HEK293 (cell line): ENCODE measurements at regions not wholly inside any gene's neighbourhood (a gene's known extent, or its start where the extent isn't known, plus 50 kb on each side); places are given as distances from the start of the nearest gene placed in this dataset.

Experiments used
- CTCF ChIA-PET: fragments of 350-600 bp; formaldehyde crosslinking; extraction: SDS; loops from one replicate; lab custom pipeline; 2021; ENCODE audit warnings: antibody characterized with exemption; lab: Yijun Ruan, JAX
- POLR2A ChIA-PET: fragments of 300-600 bp; formaldehyde crosslinking; extraction: SDS; loops from one replicate; lab custom pipeline; 2020; ENCODE audit warnings: antibody characterized with exemption, inconsistent platforms; lab: Yijun Ruan, JAX
- H3K27ac ChIP-seq: fragments of 200-500 bp; sonication (Bioruptor generic); 2 replicates; pipeline ENCODE4 v1.5.1; 2014; ENCODE audit warnings: low read depth, low read length, control low read depth, inconsistent platforms; ENCODE audit errors: extremely low read depth
- H3K36me3 ChIP-seq, 2 experiments: fragments of 200-500 bp in 1 of 2; sonication (Bioruptor generic) in 1 of 2; 1 replicate in 1 of 2; 2 replicates in 1 of 2; pipeline ENCODE4 v1.5.1; 2014 to 2017; ENCODE audit warnings: inconsistent platforms in 2 of 2, low read length in 2 of 2; ENCODE audit not compliant: control insufficient read depth in 2 of 2, insufficient read depth in 1 of 2
- H3K4me1 ChIP-seq: fragments of 200-500 bp; sonication (Bioruptor generic); 2 replicates; pipeline ENCODE4 v1.5.1; 2014; ENCODE audit warnings: mild to moderate bottlenecking, low read length, inconsistent platforms; ENCODE audit not compliant: control insufficient read depth, insufficient read depth
- H3K4me3 ChIP-seq: 2 replicates; pipeline ENCODE4 v1.5.1; 2011; ENCODE audit warnings: low read depth, mild to moderate bottlenecking, control low read depth, low read length, moderate library complexity
- H3K9me3 ChIP-seq: fragments of 200-500 bp; sonication (Bioruptor generic); 2 replicates; pipeline ENCODE4 v1.5.1; 2014; ENCODE audit warnings: low read depth, low read length, inconsistent platforms; ENCODE audit not compliant: control insufficient read depth, insufficient read depth
- GLIS1 ChIP-seq: fragments of 450-650 bp; formaldehyde crosslinking; IDR thresholded peaks from 2 replicates; pipeline ENCODE4 v1.5.1; 2016; ENCODE audit warnings: missing biosample characterization, missing genetic modification characterization
- IKZF3 ChIP-seq: fragments of 450-650 bp; IDR thresholded peaks from 2 replicates; pipeline ENCODE4 v1.5.0; 2018; ENCODE audit warnings: missing biosample characterization, mild to moderate bottlenecking, missing genetic modification characterization, moderate library complexity
- KLF1 ChIP-seq: fragments of 450-650 bp; formaldehyde crosslinking; IDR thresholded peaks from 2 replicates; pipeline ENCODE4 v1.5.1; 2016; ENCODE audit warnings: missing biosample characterization, missing genetic modification characterization
- TCF7L2 ChIP-seq: IDR thresholded peaks from 2 replicates; pipeline ENCODE4 v1.6.1; 2011; ENCODE audit warnings: low read depth, mild to moderate bottlenecking, inconsistent platforms, low read length, moderate library complexity, borderline replicate concordance
- TRIM28 ChIP-seq: IDR thresholded peaks from 2 replicates; pipeline ENCODE4 v1.6.1; 2011; ENCODE audit warnings: low read length, control low read depth, borderline replicate concordance
- WT1 ChIP-seq: fragments of 450-650 bp; formaldehyde crosslinking; IDR thresholded peaks from 2 replicates; pipeline ENCODE4 v1.5.1; 2016; ENCODE audit warnings: missing biosample characterization, missing genetic modification characterization
- ZFP41 ChIP-seq: fragments of 450-650 bp; formaldehyde crosslinking; IDR thresholded peaks from 2 replicates; pipeline ENCODE4 v1.5.1; 2016; ENCODE audit warnings: missing biosample characterization, missing genetic modification characterization, borderline replicate concordance
- ZNF10 ChIP-seq: fragments of 450-650 bp; formaldehyde crosslinking; IDR thresholded peaks from 2 replicates; pipeline ENCODE4 v1.5.1; 2017; ENCODE audit warnings: missing biosample characterization, missing genetic modification characterization
- ZNF112 ChIP-seq: fragments of 450-650 bp; formaldehyde crosslinking; IDR thresholded peaks from 2 replicates; pipeline ENCODE4 v1.5.0; 2017; ENCODE audit warnings: missing biosample characterization, missing genetic modification characterization
- ZNF121 ChIP-seq: fragments of 450-650 bp; formaldehyde crosslinking; IDR thresholded peaks from 2 replicates; pipeline ENCODE4 v1.5.1; 2016; ENCODE audit warnings: missing biosample characterization, missing genetic modification characterization
- ZNF175 ChIP-seq: fragments of 450-650 bp; formaldehyde crosslinking; IDR thresholded peaks from 2 replicates; pipeline ENCODE4 v1.5.1; 2016; ENCODE audit warnings: missing biosample characterization, missing genetic modification characterization
- ZNF221 ChIP-seq: fragments of 450-650 bp; formaldehyde crosslinking; IDR thresholded peaks from 2 replicates; pipeline ENCODE4 v1.5.1; 2017; ENCODE audit warnings: missing biosample characterization, missing genetic modification characterization, borderline replicate concordance
- ZNF324 ChIP-seq: fragments of 450-650 bp; formaldehyde crosslinking; IDR thresholded peaks from 2 replicates; pipeline ENCODE4 v1.5.1; 2016; ENCODE audit warnings: missing biosample characterization, missing genetic modification characterization
- ZNF341 ChIP-seq: fragments of 450-650 bp; formaldehyde crosslinking; IDR thresholded peaks from 2 replicates; pipeline ENCODE4; 2016; ENCODE audit warnings: low read depth, missing biosample characterization, missing genetic modification characterization
- ZNF398 ChIP-seq: fragments of 450-650 bp; formaldehyde crosslinking; IDR thresholded peaks from 2 replicates; pipeline ENCODE4 v1.5.1; 2017; ENCODE audit warnings: missing biosample characterization, missing genetic modification characterization
- ZNF473 ChIP-seq: fragments of 450-650 bp; formaldehyde crosslinking; IDR thresholded peaks from 2 replicates; pipeline ENCODE4 v1.5.1; 2017; ENCODE audit warnings: missing biosample characterization, missing genetic modification characterization
- ZNF521 ChIP-seq: fragments of 450-650 bp; formaldehyde crosslinking; IDR thresholded peaks from 2 replicates; pipeline ENCODE4 v1.5.1; 2017; ENCODE audit warnings: missing biosample characterization, mild to moderate bottlenecking, missing genetic modification characterization
- ZNF560 ChIP-seq: fragments of 450-650 bp; formaldehyde crosslinking; IDR thresholded peaks from 2 replicates; pipeline ENCODE4 v1.5.1; 2017; ENCODE audit warnings: missing biosample characterization, missing genetic modification characterization, borderline replicate concordance
- ZNF600 ChIP-seq: fragments of 450-650 bp; formaldehyde crosslinking; IDR thresholded peaks from 2 replicates; pipeline ENCODE4 v1.5.1; 2016; ENCODE audit warnings: missing biosample characterization, missing genetic modification characterization
- ZNF621 ChIP-seq: fragments of 450-650 bp; formaldehyde crosslinking; IDR thresholded peaks from 2 replicates; pipeline ENCODE4 v1.5.1; 2017; ENCODE audit warnings: missing biosample characterization, missing genetic modification characterization
- ZNF658 ChIP-seq: fragments of 450-650 bp; formaldehyde crosslinking; IDR thresholded peaks from 2 replicates; pipeline ENCODE4; 2016; ENCODE audit warnings: missing biosample characterization, missing genetic modification characterization
- ZNF76 ChIP-seq: fragments of 450-650 bp; formaldehyde crosslinking; IDR thresholded peaks from 2 replicates; pipeline ENCODE4; 2016; ENCODE audit warnings: low read depth, missing biosample characterization, missing genetic modification characterization, borderline replicate concordance
- ZSCAN4 ChIP-seq: fragments of 450-650 bp; formaldehyde crosslinking; IDR thresholded peaks from 2 replicates; pipeline ENCODE4 v1.5.1; 2017; ENCODE audit warnings: missing biosample characterization, missing genetic modification characterization
- ZXDB ChIP-seq: fragments of 450-650 bp; formaldehyde crosslinking; IDR thresholded peaks from 2 replicates; pipeline ENCODE4 v1.5.1; 2016; ENCODE audit warnings: missing biosample characterization, missing genetic modification characterization
- TF ChIP-seq, protein P1 (sequence below): IDR thresholded peaks from 2 replicates; pipeline ENCODE4 v1.6.1; 2011; ENCODE audit warnings: mild to moderate bottlenecking, low read depth, low read length, borderline replicate concordance
- TF ChIP-seq, protein P2 (sequence below): fragments of 450-650 bp; formaldehyde crosslinking; IDR thresholded peaks from 2 replicates; pipeline ENCODE4 v1.5.1; 2017; ENCODE audit warnings: missing biosample characterization, missing genetic modification characterization
- TF ChIP-seq, protein P3 (sequence below): fragments of 450-650 bp; formaldehyde crosslinking; IDR thresholded peaks from 2 replicates; pipeline ENCODE4 v1.5.1; 2016; ENCODE audit warnings: missing biosample characterization, missing genetic modification characterization

- no peak for TF ChIP-seq IKZF3 (tag by site-specific recombination)
- TF ChIP-seq ZNF621 (tag by site-specific recombination): no peak
- TF ChIP-seq, protein P1, sequence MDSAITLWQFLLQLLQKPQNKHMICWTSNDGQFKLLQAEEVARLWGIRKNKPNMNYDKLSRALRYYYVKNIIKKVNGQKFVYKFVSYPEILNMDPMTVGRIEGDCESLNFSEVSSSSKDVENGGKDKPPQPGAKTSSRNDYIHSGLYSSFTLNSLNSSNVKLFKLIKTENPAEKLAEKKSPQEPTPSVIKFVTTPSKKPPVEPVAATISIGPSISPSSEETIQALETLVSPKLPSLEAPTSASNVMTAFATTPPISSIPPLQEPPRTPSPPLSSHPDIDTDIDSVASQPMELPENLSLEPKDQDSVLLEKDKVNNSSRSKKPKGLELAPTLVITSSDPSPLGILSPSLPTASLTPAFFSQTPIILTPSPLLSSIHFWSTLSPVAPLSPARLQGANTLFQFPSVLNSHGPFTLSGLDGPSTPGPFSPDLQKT: no peak
- TF ChIP-seq ZNF324 (tag by site-specific recombination): no peak
- no peak for TF ChIP-seq ZNF560 (tag by site-specific recombination)
- no peak for TF ChIP-seq WT1 (tag by site-specific recombination)
- TF ChIP-seq ZNF658 (tag by site-specific recombination): no peak
- TF ChIP-seq ZNF121 (tag by site-specific recombination): no peak
- TF ChIP-seq ZSCAN4 (tag by site-specific recombination): no peak
- TF ChIP-seq ZNF398 (tag by site-specific recombination): no peak
- no peak for TF ChIP-seq TRIM28
- TF ChIP-seq ZNF175 (tag by site-specific recombination): no peak
- TF ChIP-seq ZFP41: no peak
- no peak for TF ChIP-seq ZNF341 (tag by site-specific recombination)
- no peak for TF ChIP-seq ZNF112 (tag by site-specific recombination)
- POLR2A ChIA-PET: interaction anchor here (0.6 kb wide), 1 partner anchor 53 kb away, joined by 3 read pairs; no protein-coding TSS in a partner anchor
- peaks cover 16% of the 10 kb centered on the region for H3K4me1 ChIP-seq
- no peak overlapping the region for H3K4me3 ChIP-seq
- H3K27ac ChIP-seq: no peak overlapping the region
- H3K36me3 ChIP-seq: no peaks in the 10 kb centered on the region
- no peaks in the 10 kb centered on the region for H3K9me3 ChIP-seq
- CTCF ChIA-PET: interaction anchor here (0.6 to 1.1 kb wide), 3 partner anchors 100 to 514 kb away, joined by 3 to 4 read pairs (median 4); partner anchors contain the start of gene NIPAL4
Measured at GRCh38 chr5:157920828-157921170, 61.9 kb upstream of the CLINT1 start.

GRCh38 chr5:157918811-157919742, 60.1 kb upstream of the CLINT1 start:
- Histone ChIP-seq H3K9me3 (no peaks in the 10 kb centered on the region), H3K36me3 (no peaks in the 10 kb centered on the region), H3K27ac (no peak overlapping the region), H3K4me3 (no peak overlapping the region), H3K4me1 (peaks cover 16% of the 10 kb centered on the region)
- ChIA-PET POLR2A (no interaction called here), CTCF (interaction anchor here (0.6 to 1.4 kb wide), 9 partner anchors 16 to 1082 kb away, joined by 3 to 6 read pairs (median 3); no protein-coding TSS in a partner anchor)
- TF ChIP-seq ZNF521 (no peak), ZNF600 (tag by site-specific recombination) (no peak), ZXDB (tag by site-specific recombination) (no peak), KLF1 (tag by site-specific recombination) (peak; percentile 53; the same call in 1 of the 2 replicates), ZNF10 (tag by site-specific recombination) (peak; percentile 83), ZNF76 (tag by site-specific recombination) (no peak), GLIS1 (0 out of 2 replicates have a peak, but pooled peaks have one; percentile 32), TCF7L2 (no peak), ZNF221 (tag by site-specific recombination) (no peak), ZNF473 (tag by site-specific recombination) (no peak), ZSCAN4 (tag by site-specific recombination) (no peak)
- TF ChIP-seq, protein P2, sequence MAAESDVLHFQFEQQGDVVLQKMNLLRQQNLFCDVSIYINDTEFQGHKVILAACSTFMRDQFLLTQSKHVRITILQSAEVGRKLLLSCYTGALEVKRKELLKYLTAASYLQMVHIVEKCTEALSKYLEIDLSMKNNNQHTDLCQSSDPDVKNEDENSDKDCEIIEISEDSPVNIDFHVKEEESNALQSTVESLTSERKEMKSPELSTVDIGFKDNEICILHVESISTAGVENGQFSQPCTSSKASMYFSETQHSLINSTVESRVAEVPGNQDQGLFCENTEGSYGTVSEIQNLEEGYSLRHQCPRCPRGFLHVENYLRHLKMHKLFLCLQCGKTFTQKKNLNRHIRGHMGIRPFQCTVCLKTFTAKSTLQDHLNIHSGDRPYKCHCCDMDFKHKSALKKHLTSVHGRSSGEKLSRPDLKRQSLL (tag by site-specific recombination): no peak
- TF ChIP-seq, protein P3, sequence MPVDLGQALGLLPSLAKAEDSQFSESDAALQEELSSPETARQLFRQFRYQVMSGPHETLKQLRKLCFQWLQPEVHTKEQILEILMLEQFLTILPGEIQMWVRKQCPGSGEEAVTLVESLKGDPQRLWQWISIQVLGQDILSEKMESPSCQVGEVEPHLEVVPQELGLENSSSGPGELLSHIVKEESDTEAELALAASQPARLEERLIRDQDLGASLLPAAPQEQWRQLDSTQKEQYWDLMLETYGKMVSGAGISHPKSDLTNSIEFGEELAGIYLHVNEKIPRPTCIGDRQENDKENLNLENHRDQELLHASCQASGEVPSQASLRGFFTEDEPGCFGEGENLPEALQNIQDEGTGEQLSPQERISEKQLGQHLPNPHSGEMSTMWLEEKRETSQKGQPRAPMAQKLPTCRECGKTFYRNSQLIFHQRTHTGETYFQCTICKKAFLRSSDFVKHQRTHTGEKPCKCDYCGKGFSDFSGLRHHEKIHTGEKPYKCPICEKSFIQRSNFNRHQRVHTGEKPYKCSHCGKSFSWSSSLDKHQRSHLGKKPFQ (tag by site-specific recombination): no peak
